Endothelial cell of umbilical vein (primary cell): ENCODE measurements at regions not wholly inside any gene's neighbourhood (a gene's known extent, or its start where the extent isn't known, plus 50 kb on each side); places are given as distances from the start of the nearest gene placed in this dataset.

Source experiments
- BruUV-seq: library from RNA; stranded (reverse); fragments of 400-500 nt; replicated peaks from 2 replicates; lab custom pipeline; 2021; lab: Mats Ljungman, UMichigan
- CTCF ChIA-PET: fragments of 300-600, 350-600 bp; sonication (Branson Sonifier 250); formaldehyde crosslinking; loops from one replicate; lab custom pipeline; 2021; ENCODE audit warnings: antibody characterized with exemption, inconsistent platforms; lab: Charles Lee
- POLR2A ChIA-PET: fragments of 300-600, 350-600 bp; sonication (Branson Sonifier 250); formaldehyde crosslinking; loops from one replicate; lab custom pipeline; 2021; ENCODE audit warnings: antibody characterized with exemption, inconsistent platforms; lab: Charles Lee
- DNase-seq: peaks from one replicate; pipeline ENCODE4 v3.0.0-alpha.2; 2011; ENCODE audit warnings: low read depth, low spot score
- FAIRE-seq: peaks from 2 replicates; lab custom pipeline; 2011; peaks lifted over from hg19 to GRCh38; lab: Jason Lieb, UNC
- H2AFZ ChIP-seq: 2 replicates; pipeline ENCODE4 v1.6.0; 2012; ENCODE audit warnings: low read depth, low read length, control low read depth, inconsistent platforms
- H3K27ac ChIP-seq: 2 replicates; pipeline ENCODE4 v1.5.1; 2011; ENCODE audit warnings: low read depth, mild to moderate bottlenecking, control low read depth, low read length, moderate library complexity; ENCODE audit not compliant: insufficient read depth
- H3K27me3 ChIP-seq, 2 experiments: 2 replicates each; pipeline versions ENCODE4 v1.6.0 to v1.6.1; 2011; ENCODE audit warnings: low read length in 2 of 2, mixed read lengths in 1 of 2; ENCODE audit not compliant: control insufficient read depth in 2 of 2, insufficient read depth in 2 of 2
- H3K36me3 ChIP-seq, 2 experiments: 2 replicates in 1 of 2; 3 replicates in 1 of 2; pipeline ENCODE4 v1.5.1; 2011; ENCODE audit warnings: low read length in 2 of 2, mild to moderate bottlenecking in 1 of 2, moderate library complexity in 1 of 2; ENCODE audit not compliant: control insufficient read depth in 2 of 2, insufficient read depth in 2 of 2; ENCODE audit errors: extremely low read depth in 1 of 2
- H3K4me1 ChIP-seq: 3 replicates; pipeline ENCODE4 v1.5.1; 2011; ENCODE audit warnings: mild to moderate bottlenecking, low read length; ENCODE audit not compliant: control insufficient read depth, insufficient read depth; ENCODE audit errors: extremely low read depth
- H3K4me2 ChIP-seq: 2 replicates; pipeline ENCODE4 v1.6.1; 2011; ENCODE audit warnings: low read length, control low read depth, mixed read lengths; ENCODE audit not compliant: insufficient read depth
- H3K4me3 ChIP-seq, 3 experiments: fragments of 200-600 bp in 1 of 3; sonication (generic), shearing (Covaris generic) in 1 of 3; replicated peaks in 1 of 3; 2 replicates each; pipeline ENCODE4 v1.5.1; 2011 to 2016; ENCODE audit warnings: control low read depth in 3 of 3, low read length in 3 of 3, mild to moderate bottlenecking in 2 of 3, inconsistent platforms in 1 of 3, low read depth in 1 of 3, moderate library complexity in 1 of 3; ENCODE audit not compliant: insufficient read depth in 1 of 3
- H3K79me2 ChIP-seq: 2 replicates; pipeline ENCODE4 v1.6.0; 2012; ENCODE audit warnings: low read length, inconsistent platforms; ENCODE audit not compliant: control insufficient read depth, insufficient read depth
- H3K9ac ChIP-seq: replicated peaks from 2 replicates; pipeline ENCODE3; 2011; ENCODE audit warnings: low read length, control low read depth; ENCODE audit not compliant: insufficient read depth; ENCODE audit errors: extremely low read depth
- H3K9me1 ChIP-seq: replicated peaks from 3 replicates; pipeline ENCODE4 v1.6.0; 2011; ENCODE audit warnings: mild to moderate bottlenecking, low read length; ENCODE audit not compliant: control insufficient read depth, insufficient read depth; ENCODE audit errors: extremely low read depth
- H3K9me3 ChIP-seq: replicated peaks from 2 replicates; pipeline ENCODE4 v1.5.1; 2012; ENCODE audit warnings: low read length, inconsistent platforms; ENCODE audit not compliant: control insufficient read depth, insufficient read depth
- H4K20me1 ChIP-seq: replicated peaks from 2 replicates; pipeline ENCODE3; 2011; ENCODE audit warnings: mild to moderate bottlenecking, low read length; ENCODE audit not compliant: control insufficient read depth, insufficient read depth; ENCODE audit errors: extremely low read depth
- CTCF ChIP-seq, 2 donors: IDR thresholded peaks; 1 replicate in 1 of 2; 2 replicates in 1 of 2; pipeline ENCODE4 v1.5.1; 2011; ENCODE audit warnings: low read length in 2 of 2, mild to moderate bottlenecking in 2 of 2, moderate library complexity in 2 of 2, control low read depth in 1 of 2, inconsistent platforms in 1 of 2, low read depth in 1 of 2; ENCODE audit not compliant: insufficient read depth in 1 of 2; ENCODE audit errors: extremely low read depth in 1 of 2
- EZH2 ChIP-seq: IDR thresholded peaks from 2 replicates; pipeline ENCODE4 v1.6.1; 2012; ENCODE audit warnings: borderline replicate concordance, low read depth, mild to moderate bottlenecking, moderate library complexity, low read length, inconsistent platforms; ENCODE audit not compliant: severe bottlenecking
- FOS ChIP-seq: IDR thresholded peaks from 2 replicates; pipeline ENCODE4 v1.6.1; 2011; ENCODE audit warnings: mild to moderate bottlenecking, low read length, moderate library complexity, borderline replicate concordance; ENCODE audit not compliant: insufficient read depth
- GATA2 ChIP-seq: IDR thresholded peaks from 2 replicates; pipeline ENCODE4 v1.7.0; 2011; ENCODE audit warnings: low read depth, mild to moderate bottlenecking, moderate library complexity, mixed read lengths, low read length; ENCODE audit not compliant: insufficient read length, insufficient read depth
- JUN ChIP-seq: IDR thresholded peaks from 2 replicates; pipeline ENCODE4 v1.6.1; 2011; ENCODE audit warnings: borderline replicate concordance, low read depth; ENCODE audit not compliant: insufficient read length, insufficient read depth
- MAX ChIP-seq: IDR thresholded peaks from 2 replicates; pipeline ENCODE4 v1.6.1; 2011; ENCODE audit not compliant: insufficient read depth, insufficient read length
- MYC ChIP-seq: IDR thresholded peaks from one replicate; pipeline ENCODE4 v1.6.1; 2011; ENCODE audit warnings: mild to moderate bottlenecking, low read depth, low read length
- POLR2A ChIP-seq: IDR thresholded peaks from 2 replicates; pipeline ENCODE4 v1.6.1; 2012; ENCODE audit warnings: low read depth, mild to moderate bottlenecking, control low read depth, low read length
- POLR2AphosphoS5 ChIP-seq: IDR thresholded peaks from 2 replicates; pipeline ENCODE4 v1.6.1; 2012; ENCODE audit warnings: low read depth, mild to moderate bottlenecking, control low read depth, low read length, moderate library complexity; ENCODE audit not compliant: insufficient read depth
- dilution Hi-C: fragments of 300-500 bp; cut with MboI; formaldehyde crosslinking; loops from one replicate; pipeline ENCODE4 v1.15.0; 2019; ENCODE audit warnings: low sequenced_read_pairs; ENCODE audit not compliant: extremely low pct_ligation_motif_present
- intact Hi-C: fragments of 100-400 bp; cut with micrococcal nuclease; formaldehyde crosslinking; loops from one replicate; pipeline ENCODE4 v1.10.0; 2022

- Histone ChIP-seq H3K4me1 (no peaks in the 10 kb centered on the region), H3K27me3 (no peaks in the 10 kb centered on the region), H3K9me3 (peaks cover 5% of the 10 kb centered on the region), H3K27ac (no peak overlapping the region), H3K9me1 (no peaks in the 10 kb centered on the region), H2AFZ (no peak overlapping the region), H3K36me3 (no peaks in the 10 kb centered on the region), H3K4me2 (no peak overlapping the region), H3K4me3 (no peak overlapping the region), H3K79me2 (no peaks in the 10 kb centered on the region), H4K20me1 (no peaks in the 10 kb centered on the region), H3K9ac (no peak overlapping the region)
- intact Hi-C loops: no loop called here
- POLR2A ChIA-PET: no interaction called here
- BruUV-seq: no TSS peak
- CTCF ChIA-PET: no interaction called here
- FAIRE-seq (no peak), DNase-seq (no peak)
- dilution Hi-C loops: no loop called here
- no peak for TF ChIP-seq MAX
Measured at GRCh38 chr2:219893541-219893940, 266.1 kb downstream of the SLC4A3 start.

- Histone ChIP-seq H2AFZ (no peak overlapping the region), H3K4me2 (no peak overlapping the region), H3K79me2 (no peaks in the 10 kb centered on the region), H3K27me3 (no peaks in the 10 kb centered on the region), H3K4me1 (no peaks in the 10 kb centered on the region), H3K9ac (no peak overlapping the region), H3K27ac (no peak overlapping the region), H3K9me1 (no peaks in the 10 kb centered on the region), H3K4me3 (no peak overlapping the region), H3K36me3 (no peaks in the 10 kb centered on the region), H3K9me3 (peaks cover 3% of the 10 kb centered on the region), H4K20me1 (no peaks in the 10 kb centered on the region)
- dilution Hi-C loops (no loop called here), intact Hi-C loops (no loop called here)
- FAIRE-seq (no peak), DNase-seq (no peak)
- ChIA-PET CTCF (no interaction called here), POLR2A (no interaction called here)
- BruUV-seq: no TSS peak
- TF ChIP-seq POLR2A (no peak), GATA2 (no peak), POLR2AphosphoS5 (no peak), CTCF (IDR thresholded peaks at IDR 0.05; ENCODE audit: extremely low read depth in 1 of 2, insufficient read depth in 1 of 2, low read depth in 1 of 2, low read length in 2 of 2) (no peak), JUN (no peak), EZH2 (no peak), FOS (no peak), MYC (no peak), MAX (no peak)
Measured at GRCh38 chr2:219897456-219897855, 270.0 kb downstream of the SLC4A3 start.
